ENCODE measurements at regions not wholly inside any gene's neighbourhood (a gene's known extent, or its start where the extent isn't known, plus 50 kb on each side); places are given as distances from the start of the nearest gene placed in this dataset.

GRCh38 chr13:80671773-80672172 lies 330.8 kb upstream of the SPRY2 start:
- DNase-seq: no peak

DNA sequence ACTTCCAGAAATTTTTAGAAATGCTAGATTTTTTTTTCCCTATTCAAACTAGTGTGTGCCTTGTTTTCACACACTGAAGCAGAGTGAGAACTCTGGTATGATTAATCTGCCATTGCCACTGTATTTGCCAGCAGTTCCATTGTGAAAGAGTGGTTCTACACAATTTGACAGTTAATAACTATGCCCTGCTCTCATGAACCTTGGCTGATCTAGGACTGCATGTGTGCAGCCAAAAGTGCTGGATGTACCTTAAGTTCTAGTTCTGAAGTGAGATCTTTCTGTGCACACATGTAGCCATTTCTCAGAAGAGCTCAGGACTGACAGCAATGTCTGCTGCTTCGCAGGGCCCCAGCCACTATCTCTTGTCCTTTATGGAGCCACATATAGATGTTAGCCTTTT lies 328.2 kb upstream of the SPRY2 start:
- DNase-seq: no peak

GRCh38 chr13:80668452-80668851 lies 327.5 kb upstream of the SPRY2 start:
- no peak for DNase-seq

GRCh38 chr13:80666782-80667552 lies 326.0 kb upstream of the SPRY2 start:
- DNase-seq: no peak

DNA sequence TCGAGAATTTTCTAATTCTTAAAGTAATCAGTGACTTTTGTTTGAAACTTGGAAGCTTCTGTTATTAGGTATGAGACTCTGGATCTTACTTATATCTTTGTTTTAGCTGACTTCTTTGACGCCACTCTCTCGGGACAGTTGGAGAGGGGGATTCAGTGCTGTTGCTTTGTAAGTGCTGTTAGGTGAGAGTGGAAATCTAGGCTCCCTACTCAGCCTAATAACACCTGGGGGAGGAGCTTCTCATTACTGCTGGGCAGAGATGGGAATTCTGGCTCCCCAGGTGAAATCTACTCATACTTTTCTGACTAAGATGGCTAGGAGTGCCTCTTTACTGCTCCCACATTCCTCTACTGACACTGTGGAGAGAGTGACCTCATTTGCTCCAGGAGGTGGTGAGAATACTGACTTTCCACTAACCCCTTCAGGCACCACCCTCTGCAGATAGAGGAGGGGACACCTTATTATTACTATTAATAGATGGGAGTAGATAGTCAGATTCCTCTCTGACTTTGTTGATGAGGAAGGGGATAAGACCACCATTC lies 324.9 kb upstream of the SPRY2 start:
- DNase-seq: no peak

GRCh38 chr13:80664950-80665349 lies 324.0 kb upstream of the SPRY2 start:
- no peak for DNase-seq

- DNase-seq: no peak
Observed at GRCh38 chr13:80663788-80664187, 322.9 kb upstream of the SPRY2 start.

- no peak for DNase-seq
Observed at GRCh38 chr13:80658705-80659104, 317.8 kb upstream of the SPRY2 start.

GRCh38 chr13:80656512-80656904 lies 315.6 kb upstream of the SPRY2 start:
- DNase-seq: no peak

DNA sequence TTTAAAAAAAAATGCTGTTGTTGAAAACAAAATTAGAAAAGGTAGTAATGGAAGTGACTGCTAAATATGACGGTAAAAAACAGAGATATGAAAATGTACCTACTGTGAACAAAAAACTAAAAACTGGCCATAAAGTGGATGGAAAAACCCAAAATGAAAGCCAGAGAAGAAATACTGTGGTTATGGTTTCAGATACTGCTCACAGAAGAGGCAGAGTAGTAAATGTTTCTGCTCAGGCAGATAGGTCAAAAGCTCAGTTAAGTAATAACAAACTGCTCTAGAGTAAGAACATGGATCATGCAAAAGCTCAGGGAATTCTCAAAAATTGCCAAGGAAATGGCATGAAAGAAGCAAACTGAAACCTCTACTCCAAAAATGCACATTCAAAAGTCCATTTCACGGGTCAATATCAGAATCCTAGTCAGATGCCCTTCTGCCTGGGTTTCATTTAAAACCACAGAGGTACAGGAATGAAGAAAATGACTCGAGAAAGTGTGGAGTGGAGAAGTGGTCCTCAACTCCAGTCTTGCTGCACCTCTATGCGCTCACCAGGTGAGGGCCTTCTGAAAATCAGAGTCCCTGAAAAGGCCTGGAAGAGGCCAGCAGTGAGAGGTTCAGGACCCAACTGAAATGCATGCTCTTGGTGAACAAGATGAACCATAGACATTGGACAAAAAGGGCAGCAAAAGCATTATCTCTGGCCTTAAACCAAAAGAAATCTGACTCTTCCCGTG lies 315.0 kb upstream of the SPRY2 start:
- no peak for DNase-seq

DNA sequence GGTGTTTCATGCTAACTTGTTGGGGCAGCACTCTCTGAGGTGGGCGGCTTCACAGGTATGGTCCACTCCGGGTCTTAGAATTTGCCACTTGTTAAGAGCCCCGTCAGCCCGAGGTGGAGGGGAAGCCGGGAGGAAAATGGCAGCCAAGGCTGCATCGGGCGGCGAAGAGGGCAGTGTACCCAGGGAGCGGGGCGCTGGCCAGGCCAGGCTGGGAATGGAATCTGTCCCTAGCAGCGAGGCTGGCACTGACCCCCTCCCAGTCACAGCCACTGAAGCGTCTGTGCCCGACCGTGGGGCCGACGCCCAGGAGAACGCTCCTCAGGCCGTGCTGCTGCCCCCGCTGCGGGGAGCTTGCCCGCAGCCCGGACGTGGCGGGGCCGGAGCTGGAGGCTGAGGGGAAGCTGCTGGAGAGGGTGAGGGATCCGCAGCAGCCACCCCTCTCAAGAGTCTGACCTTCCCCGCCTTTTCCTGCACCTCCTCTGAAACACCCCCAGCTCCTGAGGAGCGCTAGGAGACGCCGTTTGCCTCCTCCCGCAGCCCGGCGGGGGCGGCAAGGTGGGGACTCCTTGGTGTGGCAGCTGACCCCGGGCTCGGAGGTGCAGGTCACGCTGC lies 313.8 kb upstream of the SPRY2 start:
- DNase-seq: no peak

- DNase-seq: no peak
Observed at GRCh38 chr13:80649274-80649673, 308.3 kb upstream of the SPRY2 start.

DNA sequence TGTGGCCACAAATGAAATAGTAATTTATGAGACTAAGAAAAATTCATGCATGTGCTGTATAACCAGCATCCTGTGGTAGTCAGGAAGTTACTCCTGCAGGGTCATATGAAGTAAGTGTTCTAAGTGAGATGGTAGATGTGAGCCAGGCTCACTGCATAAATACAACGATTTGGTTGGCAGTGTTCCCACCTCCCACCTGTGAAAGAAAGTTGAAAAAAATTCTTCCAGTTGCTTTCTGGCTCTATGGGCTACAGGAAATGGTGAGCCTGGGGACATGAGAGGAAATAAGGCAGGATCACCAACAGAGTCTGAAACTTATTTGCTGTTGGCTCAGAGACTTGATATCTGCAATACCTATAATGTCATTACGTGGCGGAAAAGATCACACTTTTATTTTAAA lies 301.7 kb upstream of the SPRY2 start:
- no peak for DNase-seq

DNA sequence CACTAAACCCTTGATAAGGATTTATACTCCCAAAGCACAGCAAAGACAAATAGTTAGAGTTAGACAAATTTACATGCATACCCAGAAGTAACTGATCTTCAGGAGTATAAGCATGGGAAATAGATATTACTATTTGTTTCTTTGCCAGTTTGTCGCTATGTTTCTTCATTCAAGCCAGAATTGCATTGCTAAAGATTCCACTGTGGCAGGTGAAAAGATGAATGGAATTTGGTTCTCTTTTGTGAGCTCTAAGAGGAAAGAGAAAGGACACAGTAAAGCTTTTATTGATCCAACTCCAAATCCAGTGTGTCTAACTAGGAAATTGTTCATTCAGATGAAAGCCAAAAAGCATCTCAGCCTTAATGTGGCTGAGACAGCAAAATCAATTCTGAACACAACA lies 292.3 kb upstream of the SPRY2 start:
- no peak for DNase-seq

GRCh38 chr13:80630685-80631121 lies 289.8 kb upstream of the SPRY2 start:
- DNase-seq: no peak

GRCh38 chr13:80618781-80619180 lies 277.9 kb upstream of the SPRY2 start:
- DNase-seq: no peak

GRCh38 chr13:80612804-80613203 lies 271.9 kb upstream of the SPRY2 start:
- DNase-seq: no peak

- DNase-seq: no peak
Observed at GRCh38 chr13:80611310-80611709, 270.4 kb upstream of the SPRY2 start.

DNA sequence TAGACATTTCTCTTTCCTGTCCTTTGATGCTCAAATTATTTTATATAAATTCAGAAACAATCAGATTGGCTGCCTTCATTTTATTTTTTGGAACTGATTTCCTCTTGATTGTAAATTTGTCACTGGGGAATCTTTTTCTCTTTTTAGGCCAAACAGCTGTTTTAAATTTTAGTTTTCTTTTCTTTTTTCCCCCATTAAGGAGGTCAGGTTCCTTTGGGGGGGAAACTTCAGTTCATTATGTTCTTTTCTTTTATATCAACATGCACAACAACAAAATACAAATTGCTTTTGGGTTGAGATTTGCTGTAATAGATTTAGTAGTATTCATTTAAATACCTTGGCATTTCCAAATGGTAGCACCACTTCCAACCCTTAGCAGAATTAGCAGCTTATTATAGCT lies 264.8 kb upstream of the SPRY2 start:
- DNase-seq: no peak

GRCh38 chr13:80605011-80605410 lies 264.1 kb upstream of the SPRY2 start:
- DNase-seq: no peak

- DNase-seq: no peak
Observed at GRCh38 chr13:80604098-80604497, 263.2 kb upstream of the SPRY2 start.

- no peak for DNase-seq
Observed at GRCh38 chr13:80603351-80603750, 262.4 kb upstream of the SPRY2 start.

DNA sequence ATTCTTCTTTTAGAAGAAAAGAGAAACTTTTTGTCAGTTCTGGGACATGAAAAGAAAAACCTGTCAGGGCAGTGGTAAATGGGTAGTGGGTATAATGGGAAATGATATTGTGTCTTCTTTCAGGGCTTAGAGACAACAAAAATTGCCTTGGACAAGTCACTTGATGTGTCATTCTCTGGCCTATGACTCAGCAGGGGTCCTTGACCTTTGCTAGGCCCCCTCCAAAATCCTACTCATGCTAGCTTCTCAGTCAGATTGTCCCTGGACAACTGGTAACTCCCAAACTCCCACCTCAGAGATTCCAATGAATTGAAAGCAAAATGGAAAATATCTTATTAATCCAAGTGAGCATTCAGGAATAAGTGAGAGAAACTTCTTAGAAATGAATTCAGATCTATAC lies 258.8 kb upstream of the SPRY2 start:
- no peak for DNase-seq

- no peak for DNase-seq
Observed at GRCh38 chr13:80598189-80598588, 257.3 kb upstream of the SPRY2 start.
